GM19023 (cell line): ENCODE measurements at regions not wholly inside any gene's neighbourhood (a gene's known extent, or its start where the extent isn't known, plus 50 kb on each side); places are given as distances from the start of the nearest gene placed in this dataset.

Experiments used
- ATAC-seq: cut with Tn5 transposase; IDR thresholded peaks from one replicate; pipeline ENCODE4 v1.9.1; 2021; ENCODE audit warnings: mild to moderate bottlenecking, moderate library complexity; ENCODE audit not compliant: unreplicated experiment

DNA sequence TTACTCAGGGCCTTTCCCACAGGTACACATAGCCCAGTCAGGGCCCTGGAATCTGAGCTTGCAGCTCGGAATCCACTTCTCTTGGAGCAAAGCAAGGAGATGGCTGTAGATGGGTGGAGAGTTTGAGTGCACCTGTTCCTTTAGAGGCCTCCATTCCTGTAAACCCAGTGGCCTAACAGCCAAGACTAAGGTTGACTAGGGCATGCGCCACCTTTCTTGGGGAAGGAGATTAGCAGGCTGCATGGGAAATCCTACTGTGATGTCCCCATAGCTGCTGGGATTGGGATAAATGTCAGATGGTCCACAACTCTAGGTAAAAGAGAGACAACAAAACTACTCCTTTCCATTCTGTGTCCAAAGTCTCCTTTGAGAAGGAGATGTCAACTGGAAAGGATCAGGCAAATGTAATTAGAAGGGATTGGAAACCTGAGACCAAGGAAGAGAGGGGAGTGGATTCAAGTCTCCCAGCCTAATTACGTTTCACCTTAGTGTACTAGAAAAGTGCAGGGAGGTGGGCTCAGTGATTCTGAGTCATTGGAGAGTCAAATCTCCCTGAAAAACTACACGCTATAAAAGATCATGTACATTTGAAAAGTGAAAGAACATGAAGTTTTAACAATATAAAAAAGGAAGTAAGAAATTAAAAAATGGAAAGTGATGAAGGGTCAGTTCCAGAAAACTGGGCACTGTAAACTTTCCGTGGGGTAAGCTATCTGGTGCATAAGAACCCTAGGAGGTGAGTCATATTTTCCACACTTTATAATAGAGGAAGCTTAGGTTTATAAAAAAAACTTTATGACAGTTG lies 104.2 kb downstream of the SEC61B start:
- ATAC-seq = no peak

DNA sequence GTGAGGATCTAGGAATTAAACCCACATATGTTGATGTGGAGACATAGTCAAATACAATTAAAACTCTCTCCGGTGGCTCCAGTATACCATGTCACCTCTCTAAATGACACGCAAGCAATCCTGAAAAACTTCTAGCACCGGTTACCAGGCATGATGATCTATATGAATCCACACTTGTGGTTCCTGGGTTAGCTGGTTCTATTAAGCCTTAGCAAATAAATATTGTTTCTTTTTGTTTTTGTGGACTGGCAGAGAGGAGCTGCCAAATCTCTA lies 104.8 kb downstream of the SEC61B start:
- no peak for ATAC-seq

DNA sequence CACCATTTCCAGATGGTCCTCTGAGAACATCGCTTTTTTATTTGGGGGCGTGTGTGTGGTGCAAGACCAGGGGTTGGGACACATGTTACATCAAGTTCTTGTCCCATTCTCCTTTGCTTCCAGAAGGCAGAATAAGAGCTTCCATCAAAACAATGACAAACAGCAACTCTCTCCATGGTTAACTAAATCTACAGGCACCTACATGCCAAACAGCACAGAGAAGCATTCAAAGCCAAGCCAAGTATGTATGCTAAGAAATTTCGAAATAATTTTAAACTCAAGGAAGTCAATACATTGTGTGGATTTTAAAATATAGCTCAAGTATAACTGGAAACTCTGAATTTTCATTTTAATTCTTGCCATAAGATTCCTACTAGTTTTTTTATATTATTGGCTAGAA lies 105.6 kb downstream of the SEC61B start:
- ATAC-seq = no peak

DNA sequence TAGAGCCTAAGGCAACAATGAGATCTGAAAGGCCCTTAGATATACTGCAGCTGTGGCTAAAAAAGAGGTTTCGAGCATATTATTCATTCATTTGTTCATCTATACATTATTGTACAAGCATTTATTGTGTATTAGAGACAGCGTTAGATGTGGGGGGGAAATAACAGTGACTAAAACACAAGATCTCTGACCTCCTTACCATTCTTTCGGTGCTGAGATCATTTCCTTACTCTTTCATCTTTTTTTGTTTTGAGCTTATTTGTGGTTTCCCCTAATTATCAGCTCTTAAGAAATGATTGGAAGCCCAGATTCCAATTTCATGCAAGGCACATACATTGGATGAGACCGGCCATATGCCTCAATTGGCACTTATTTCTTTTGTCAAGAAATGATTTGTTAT lies 113.2 kb downstream of the SEC61B start:
- ATAC-seq = no peak

DNA sequence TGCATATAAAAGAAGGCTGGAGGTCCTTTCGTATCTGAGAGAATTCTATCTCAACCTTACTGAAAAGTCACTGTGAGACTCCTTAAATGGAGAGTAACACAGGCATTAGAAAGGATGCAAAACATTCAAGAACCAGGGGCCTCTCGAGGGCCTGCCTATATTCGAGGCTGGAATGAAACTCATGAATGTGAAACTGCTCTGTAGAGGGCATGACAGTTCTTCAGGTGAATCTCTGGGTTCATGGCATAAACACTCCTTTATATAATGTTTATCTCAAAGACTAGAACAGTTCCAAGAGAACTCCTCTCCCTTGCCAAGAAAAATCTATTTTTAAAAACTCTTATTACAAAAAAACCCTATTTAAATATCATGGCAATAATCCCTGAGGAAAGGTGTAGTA lies 113.9 kb downstream of the SEC61B start:
- ATAC-seq = no peak

DNA sequence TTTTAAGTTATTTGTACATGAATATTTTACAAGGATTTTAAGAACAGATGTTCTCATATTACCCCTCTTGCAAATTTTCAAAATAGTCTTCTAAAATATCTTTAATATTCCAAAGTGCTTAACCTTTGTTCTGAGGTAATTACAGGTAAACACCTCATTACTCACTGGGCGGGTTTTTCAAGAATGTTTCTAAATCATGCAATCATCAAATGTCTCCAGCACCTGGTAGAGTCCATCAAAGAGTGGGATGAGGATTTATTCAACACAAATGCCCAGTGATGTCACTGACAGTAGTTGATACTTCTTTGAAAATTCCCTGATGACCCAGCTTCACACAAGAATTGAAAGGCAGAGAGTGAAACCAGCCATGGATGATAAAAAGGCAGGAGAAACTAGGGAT lies 114.4 kb downstream of the SEC61B start:
- no peak for ATAC-seq

DNA sequence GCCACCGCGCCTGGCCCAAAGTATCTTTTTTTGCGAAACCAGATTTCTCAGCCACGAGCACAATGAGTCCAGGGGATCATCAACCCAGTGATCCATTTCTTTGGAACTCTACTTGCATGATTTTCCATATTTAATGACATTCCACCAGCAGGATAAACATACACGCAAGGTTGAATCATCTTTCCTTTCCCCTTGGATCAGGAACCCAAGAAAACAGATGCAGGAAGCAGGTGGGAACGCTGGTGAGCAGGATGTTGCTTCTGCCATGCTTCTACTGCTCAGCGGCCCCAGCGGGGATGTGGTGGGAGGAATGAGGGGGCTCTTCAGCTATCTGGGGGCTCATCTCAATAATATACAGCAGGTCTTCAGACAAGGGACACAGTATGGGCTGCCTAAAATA lies 118.2 kb downstream of the SEC61B start:
- no peak for ATAC-seq

DNA sequence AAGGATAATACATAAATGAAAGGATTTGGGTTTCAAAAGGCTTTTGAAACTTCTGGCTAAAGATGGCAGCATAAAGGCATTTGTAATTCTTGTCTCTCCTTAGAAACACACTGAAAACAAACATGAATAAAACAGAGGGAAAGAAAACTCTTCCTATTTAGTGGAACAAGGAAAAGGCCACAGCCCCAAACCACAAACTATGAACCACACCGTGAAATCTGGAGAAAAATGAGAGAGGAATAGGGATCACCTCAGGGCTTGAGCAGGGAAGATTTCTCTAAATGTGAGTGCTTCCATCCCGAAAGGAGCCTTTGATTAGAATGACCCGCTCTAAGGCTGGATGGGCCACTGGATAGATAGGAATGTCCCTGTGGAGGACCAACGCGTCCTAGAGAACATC lies 119.6 kb downstream of the SEC61B start:
- no peak for ATAC-seq

DNA sequence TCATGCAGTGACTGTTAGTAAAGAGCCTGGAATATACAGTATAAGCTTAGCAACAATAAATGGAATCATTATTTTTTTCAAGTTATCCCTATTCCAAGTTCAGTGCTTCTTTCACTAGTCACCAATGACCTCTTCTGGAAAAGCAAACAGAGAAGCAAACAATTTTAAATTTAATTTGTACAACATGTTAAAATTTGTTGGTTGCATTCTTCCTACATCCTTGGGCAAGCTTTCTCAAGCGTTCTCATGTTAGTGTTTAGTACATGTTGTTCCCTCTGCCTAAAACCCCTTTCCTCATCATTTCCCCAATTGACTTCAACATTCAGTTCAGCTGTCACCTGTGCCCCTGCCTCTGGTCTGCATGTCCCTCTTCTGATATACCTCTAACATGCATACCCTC lies 123.4 kb downstream of the SEC61B start:
- ATAC-seq = no peak

DNA sequence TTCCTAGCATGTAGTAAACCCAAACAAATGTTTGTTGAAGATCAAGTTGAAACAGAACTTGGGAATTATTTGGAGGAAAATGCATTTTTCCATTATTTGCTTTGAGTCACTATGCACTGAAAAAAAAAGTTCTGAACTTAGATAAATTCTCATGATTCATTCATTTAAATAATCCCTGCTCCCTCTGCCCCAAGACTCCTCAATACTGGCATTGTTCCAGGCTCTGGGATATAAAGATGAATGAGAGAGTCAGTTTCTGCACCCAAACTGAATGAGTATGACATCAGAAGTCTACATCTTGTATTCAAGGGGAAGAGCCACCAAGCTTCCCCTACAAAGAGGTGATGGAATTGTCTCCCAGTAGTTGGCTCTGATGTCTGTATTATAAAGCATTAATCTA lies 123.9 kb downstream of the SEC61B start:
- no peak for ATAC-seq

DNA sequence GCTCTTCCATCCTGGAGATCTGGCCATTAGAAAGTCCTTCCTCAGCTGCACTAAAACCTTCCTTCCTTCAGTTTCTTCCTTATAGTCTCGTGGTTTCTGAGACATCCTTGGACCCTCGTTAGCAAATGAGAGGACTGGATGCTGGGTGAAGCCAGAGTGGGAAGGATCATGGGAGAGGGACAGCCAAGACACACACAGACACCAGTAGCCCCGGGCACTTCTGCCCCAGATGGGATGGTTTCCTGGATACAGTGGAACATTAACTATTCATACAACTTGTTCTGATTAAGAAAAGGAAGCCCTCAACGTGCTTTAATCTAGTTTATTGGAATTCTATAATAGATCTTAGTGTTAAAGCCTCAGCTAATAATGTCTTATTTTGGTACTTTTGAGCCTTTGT lies 125.5 kb downstream of the SEC61B start:
- ATAC-seq = no peak

DNA sequence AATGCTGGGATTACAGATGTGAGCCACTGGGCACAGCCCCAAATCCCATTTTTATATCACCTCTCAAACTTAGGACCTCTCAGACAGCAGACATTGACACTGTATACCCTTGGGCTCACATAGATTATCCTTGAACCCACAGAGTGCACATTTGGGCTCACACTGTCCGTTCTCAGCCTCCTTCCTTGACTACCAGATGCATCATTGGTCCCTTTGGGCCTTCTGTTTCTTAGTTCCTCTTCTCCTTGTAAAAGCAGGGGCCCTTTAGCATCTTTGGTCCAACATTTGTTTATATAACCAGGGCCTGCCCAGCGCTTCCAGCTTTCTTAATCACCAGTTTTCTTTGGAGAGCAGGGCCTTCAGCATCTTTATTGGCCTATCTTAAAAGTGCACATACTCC lies 126.2 kb downstream of the SEC61B start:
- no peak for ATAC-seq

DNA sequence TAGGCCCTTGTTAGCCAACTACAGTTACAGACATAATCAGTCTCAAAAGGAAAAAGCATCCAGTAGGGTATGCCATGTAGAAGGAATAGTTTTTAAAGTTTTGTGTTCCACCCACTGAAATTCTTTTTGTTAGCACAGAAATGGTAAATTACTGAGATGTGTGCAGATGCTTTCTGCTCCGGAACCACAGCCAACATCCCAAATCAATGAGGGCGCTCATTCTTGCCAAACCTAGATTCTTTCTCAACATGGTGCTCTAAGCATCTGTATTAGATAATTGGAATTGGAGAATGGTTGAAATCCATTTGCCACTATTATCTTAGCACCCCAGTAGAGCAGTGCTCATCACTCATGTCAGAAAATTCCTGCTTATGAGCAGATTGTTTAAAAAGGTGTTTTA lies 127.8 kb downstream of the SEC61B start:
- ATAC-seq = no peak

DNA sequence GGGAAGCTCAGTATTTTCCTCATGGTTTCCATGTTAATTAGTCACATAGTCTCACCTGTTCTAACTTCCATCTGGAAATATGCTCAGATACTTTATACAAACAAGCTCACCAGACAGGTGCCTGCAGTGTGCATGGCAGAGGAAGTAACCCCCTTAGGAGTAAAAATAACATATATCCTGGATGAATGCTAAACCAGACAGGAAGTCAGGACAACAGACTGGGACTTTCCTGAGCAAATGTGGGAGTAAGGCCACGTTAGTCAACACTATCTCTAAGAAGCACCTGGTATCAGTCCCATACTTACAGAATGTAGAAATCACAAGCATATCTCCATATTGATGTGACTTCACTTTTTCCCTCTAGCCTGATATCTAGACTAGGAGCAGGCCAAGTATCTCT lies 128.4 kb downstream of the SEC61B start:
- ATAC-seq = no peak

DNA sequence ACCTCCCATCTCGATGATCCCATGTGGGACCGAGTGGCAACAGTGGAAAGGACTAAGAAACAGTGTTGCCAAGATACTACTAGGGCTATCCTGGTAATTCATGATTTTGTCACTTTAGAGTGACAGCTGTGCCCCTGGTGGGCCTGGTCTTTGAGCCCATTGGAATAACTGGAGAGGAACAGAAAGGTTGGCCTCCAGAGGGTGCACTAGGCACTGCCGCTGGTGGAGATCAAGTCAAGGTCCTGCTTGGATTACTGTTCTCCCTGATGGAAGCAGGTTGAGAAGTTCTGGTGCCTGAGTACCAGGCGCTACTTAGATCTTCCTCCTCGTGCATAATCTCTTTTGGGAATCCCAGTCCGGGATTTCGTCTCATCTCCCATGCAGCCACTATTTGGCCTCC lies 129.6 kb downstream of the SEC61B start:
- no peak for ATAC-seq

DNA sequence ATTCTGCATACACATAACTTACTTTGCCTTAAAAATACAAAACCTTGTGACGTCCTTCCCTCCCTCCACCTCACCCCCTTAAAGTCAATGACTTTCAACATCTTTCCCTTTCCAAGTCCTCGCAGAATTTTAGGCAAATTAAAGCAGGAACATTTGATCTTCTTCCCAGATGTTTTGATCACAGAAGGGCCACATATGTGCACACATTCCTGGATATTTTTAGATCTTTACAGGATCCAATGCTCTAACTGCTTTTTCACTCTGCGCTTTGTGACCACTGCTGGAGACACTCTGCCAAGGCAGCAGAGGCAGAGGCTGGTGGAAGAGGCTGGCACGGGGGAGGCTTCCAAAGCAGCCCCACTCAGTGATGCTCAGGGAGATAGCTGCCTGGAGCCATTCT lies 130.7 kb downstream of the SEC61B start:
- ATAC-seq = no peak

DNA sequence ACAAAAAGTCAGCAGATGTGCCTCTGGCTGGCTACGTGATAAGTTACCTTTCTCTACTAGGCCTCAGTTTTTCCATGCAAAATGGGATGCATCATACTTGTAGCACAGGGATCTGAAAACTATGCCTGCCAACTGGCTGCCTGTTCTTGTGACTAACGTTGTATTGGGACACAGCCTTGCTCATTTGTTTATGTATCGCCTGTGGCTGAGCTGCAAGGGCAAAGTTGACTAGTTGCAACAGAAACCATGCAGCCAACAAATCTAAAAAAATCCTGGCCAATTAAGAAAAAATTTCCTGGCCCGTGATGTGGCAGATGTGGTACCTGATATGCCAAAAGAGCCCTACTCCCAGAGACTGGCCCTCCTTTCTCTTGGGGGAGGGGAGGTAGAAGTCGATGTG lies 131.3 kb downstream of the SEC61B start:
- ATAC-seq = no peak

DNA sequence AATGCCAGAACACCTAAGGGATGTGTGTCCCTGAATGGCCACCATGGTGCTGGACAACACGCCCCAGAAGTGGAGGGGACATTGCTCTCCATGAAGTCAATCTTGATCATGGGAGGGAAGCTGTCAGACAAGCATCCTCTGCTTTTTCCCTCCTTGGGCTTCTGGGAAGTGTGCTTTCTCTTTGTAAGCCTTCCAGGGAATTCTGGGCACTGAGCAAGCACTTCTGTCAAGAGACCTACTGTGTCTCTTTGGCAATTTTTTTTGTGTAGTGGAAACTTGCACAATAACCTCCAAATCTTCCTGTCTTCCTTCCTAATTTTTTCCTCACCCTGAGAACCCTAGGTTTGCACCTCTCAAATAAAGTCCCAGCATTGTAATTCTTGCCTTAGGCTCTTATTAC lies 132.0 kb downstream of the SEC61B start:
- ATAC-seq = no peak

DNA sequence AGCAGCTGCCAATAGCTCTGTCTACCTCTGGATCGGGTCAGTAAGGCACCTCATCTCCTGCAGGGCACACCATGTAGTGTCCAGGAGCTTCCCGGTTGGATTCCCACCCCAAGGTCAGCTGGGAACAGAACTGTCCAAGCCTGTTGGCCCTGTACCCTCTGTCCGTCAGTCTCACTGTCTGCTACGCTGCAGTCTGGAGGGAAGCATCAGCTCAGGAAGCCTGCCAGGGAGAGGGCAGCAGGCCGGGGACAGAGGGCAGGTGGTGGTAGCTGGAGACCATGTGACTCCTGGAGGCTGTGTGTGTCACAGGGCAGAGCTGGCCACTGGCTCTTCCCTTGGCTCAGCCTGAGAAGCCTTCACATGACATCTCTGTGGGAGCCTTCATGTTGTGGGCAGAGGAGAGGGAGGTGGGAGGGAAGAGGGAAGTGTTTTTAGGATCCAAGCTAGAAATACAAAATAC lies 134.5 kb downstream of the SEC61B start:
- ATAC-seq = no peak

DNA sequence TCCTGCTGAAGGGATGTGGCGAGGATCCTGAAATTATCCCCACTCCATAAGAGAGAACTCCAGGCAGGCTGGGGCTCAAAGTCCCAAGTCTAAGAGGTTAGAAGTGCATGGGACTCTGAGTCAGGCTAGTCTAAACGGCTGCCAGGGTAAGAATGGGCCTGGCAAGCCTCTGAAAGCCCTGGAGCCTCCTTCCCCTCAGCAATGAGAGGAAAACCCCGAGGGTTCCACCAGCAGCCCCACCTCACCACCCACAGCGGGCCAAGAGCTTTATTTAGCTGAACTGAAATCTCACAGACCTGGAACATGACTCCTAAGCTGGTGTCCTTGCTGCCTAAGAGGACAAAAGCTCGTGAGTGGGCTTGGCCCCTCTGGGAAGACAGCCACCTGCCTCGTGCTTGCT lies 135.5 kb downstream of the SEC61B start:
- no peak for ATAC-seq

DNA sequence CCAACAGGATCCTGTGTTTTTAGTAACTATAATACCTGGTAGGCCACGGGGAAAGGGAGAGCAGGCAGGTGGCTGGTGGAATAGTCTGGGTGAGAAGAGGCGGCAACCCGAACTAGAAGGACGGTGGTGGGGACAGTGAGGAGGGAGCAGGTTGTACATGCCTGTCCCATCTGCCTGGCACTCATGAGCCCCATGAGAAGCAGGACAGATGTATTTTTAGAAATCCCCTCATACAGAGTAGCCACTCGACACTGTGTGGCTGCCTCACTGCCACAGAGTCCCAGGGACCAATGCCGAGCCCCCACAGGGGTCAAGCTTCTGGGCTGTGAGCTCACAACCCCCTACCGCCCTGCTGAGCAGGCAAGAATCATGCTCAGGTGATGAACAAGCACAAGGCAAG lies 136.6 kb downstream of the SEC61B start:
- ATAC-seq = no peak

DNA sequence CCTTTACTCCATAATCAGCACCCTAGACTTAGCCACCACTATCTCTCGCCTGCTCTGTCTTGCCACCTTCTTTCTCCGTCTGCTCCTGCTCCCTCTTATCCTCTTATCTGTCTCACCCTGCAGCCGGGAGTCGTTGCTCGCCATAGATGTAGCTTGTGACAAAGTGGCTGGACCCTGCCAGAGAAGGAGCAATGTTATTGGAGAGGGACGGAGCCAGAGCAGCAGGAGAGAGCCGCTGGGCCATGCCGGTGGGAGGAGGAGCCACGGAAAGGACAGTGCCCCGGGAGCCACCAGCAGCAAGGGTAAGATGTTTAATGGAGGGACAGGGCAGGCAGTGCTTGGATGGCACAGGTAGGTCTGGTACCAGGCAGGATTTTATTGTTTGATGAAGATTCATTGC lies 137.3 kb downstream of the SEC61B start:
- no peak for ATAC-seq

DNA sequence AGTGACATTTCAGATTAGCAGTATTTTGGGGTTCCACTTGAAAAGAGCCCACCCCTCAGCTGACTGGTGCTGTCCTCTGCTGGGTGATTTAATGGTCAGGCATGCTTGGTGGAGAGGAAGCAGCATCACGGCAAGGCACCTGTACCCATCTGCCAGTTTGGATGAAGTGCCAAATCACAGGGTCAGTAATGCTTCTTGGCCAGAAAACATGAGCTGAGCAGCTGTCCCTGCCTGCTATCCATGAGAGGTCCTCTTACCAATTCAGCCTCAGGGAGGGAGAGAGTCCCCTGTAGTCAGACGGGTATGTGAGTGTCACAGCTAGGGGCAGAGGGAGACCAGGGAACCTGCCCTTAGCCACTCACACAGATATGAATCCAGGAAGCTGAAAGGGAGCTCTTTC lies 137.9 kb downstream of the SEC61B start:
- ATAC-seq = no peak
